HG03196 (cell line): ENCODE measurements at regions not wholly inside any gene's neighbourhood (a gene's known extent, or its start where the extent isn't known, plus 50 kb on each side); places are given as distances from the start of the nearest gene placed in this dataset.
"Not testable (repeated sequence)": the region's sequence is repeated elsewhere in the genome, so short reads cannot be mapped to it uniquely, and the experiment has no call there.

Experiments
- ATAC-seq: cut with Tn5 transposase; IDR thresholded peaks from one replicate; pipeline ENCODE4 v1.9.1; 2021; ENCODE audit not compliant: unreplicated experiment

- peak; percentile 65 for ATAC-seq
These were observed 126.7 kb downstream of the SLC25A46 start for GRCh38 chr5:110865400-110866094.

GRCh38 chr5:110869927-110870326 lies 131.1 kb downstream of the SLC25A46 start:
- no peak for ATAC-seq

DNA sequence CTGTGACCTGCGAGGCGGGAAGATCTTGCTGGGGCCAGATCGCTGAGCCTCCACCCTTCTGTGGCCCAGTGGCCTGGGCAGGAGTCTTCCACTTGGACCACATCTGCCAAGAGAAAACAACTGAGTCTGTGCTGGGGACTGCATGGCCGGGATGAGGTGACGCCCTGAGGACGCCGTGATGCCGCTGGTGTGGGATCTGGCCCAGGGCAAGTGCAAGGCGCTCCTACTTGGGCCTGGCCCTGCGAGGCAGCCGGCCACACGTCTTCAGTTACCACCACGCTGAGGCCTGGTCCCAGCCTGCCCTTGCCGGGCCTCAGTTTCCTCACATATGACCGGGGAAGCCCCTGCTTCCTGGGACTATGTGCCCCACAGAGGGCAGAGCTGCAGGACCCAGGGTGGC lies 133.4 kb downstream of the SLC25A46 start:
- no peak for ATAC-seq

GRCh38 chr5:110872963-110873362 lies 134.2 kb downstream of the SLC25A46 start:
- no peak for ATAC-seq

DNA sequence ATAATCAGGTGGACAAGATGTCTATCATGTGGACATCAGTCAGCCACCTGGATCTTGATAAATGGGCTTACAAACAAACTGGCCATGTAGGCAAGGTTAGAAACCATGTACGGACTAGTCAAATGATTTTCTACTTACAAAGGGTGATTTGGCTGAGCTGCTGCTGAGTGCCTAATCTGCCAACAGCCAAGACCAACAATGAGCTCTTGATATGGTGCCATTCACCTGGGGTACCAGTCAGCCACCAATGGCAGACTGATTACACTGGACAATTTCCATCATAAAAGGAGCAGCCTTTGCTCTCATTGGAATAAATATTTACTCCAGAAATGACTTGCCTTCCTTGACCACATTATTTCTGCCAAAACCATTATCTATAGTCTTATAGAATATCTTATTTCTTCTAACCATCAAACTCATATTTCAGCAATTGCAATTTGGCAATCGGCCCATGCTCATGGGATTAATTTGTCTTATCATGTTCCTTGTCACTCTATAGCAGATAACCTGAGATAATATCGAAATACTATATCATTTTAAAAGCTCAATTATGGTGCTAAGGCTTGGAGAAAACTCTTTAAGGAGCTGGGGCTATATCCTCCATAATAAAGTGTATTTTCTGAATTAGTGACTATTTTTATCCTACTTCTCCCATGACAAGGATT lies 135.1 kb downstream of the SLC25A46 start:
- no peak for ATAC-seq

DNA sequence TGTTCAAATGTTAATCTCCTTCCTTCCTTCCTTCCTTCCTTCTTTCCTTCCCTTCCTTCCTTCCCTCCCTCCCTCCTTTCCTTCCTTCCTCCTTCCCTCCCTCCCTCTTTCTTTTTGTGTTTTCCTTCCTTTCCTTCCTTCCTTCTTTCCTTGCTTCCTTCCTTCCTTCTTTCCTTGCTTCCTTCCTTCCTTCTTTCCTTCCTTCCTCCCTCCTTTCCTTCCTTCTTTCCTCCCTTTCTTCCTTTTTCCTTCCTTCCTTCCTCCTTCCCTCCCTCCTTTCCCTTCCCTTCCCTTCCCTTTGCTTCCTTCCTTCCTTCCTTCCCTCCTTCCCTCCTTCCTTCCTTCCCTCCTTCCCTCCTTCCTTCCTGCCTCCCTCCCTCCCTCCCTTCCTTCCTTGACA lies 136.3 kb downstream of the SLC25A46 start:
- ATAC-seq, result not testable (repeated sequence)

- ATAC-seq, result no peak
These were observed 139.3 kb downstream of the SLC25A46 start for GRCh38 chr5:110878115-110878514.

DNA sequence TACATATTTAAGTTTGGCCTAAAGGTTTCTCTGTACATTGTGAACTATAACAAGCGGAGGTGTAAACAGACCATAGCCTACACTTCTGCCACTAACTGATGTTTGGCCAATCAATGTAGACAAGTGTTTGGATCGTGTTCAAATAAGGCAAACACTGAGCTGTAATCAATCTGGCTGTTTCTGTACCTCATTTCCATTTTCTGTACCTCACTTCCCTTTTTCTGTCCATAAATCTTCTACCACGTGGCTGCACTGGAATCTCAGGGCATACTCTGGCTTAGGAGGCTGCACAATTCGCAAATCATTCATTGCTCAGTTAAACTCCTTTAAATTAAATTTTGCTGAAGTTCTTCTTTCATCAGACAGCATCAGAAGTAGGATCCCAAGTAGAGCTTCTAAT lies 140.9 kb downstream of the SLC25A46 start:
- no peak for ATAC-seq

DNA sequence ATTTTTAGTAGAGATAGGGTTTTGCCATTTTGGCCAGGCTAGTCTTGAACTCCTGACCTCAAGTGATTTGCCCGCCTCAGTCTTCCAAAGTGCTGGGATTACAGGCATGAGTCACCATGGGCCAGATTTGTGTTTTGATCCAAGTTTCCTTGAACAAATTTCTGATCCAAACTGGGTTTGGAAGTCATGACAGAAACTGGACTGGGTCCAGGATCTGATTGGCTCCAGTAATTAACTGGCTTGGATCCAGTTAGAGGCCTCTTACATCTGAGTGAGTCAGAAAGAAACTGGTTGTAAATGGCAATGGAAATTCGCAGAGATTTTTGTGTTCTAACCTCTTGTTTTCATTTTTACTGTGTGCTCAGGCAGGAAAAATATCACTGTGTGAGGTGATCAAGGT lies 141.6 kb downstream of the SLC25A46 start:
- ATAC-seq, result no peak

DNA sequence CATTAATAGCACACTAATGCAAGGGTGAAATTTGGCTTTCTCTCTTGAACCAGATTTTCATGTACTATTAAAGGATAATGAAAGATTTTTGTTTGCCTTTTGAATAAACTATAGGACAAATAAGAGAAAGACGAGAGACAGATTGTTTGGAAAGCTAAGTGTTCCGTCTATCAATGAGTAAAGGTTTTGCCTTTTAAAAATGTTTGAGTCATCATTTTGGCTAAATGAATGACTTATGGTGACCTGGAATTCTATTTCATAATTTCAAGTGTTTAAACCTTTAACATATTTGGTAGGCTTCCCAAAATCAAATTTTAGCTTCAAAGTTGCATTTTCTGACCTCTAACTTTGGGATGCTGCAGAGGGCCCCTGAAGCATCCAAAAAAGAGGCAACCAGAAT lies 145.2 kb downstream of the SLC25A46 start:
- ATAC-seq, result no peak

GRCh38 chr5:110887170-110887569 lies 148.4 kb downstream of the SLC25A46 start:
- not testable (repeated sequence) for ATAC-seq

- not testable (repeated sequence) for ATAC-seq
These were observed 155.2 kb downstream of the SLC25A46 start for GRCh38 chr5:110893854-110894483.

GRCh38 chr5:110894805-110895204 lies 156.0 kb downstream of the SLC25A46 start:
- ATAC-seq, result no peak

- no peak for ATAC-seq
These were observed 158.1 kb downstream of the SLC25A46 start for GRCh38 chr5:110896901-110897300.

DNA sequence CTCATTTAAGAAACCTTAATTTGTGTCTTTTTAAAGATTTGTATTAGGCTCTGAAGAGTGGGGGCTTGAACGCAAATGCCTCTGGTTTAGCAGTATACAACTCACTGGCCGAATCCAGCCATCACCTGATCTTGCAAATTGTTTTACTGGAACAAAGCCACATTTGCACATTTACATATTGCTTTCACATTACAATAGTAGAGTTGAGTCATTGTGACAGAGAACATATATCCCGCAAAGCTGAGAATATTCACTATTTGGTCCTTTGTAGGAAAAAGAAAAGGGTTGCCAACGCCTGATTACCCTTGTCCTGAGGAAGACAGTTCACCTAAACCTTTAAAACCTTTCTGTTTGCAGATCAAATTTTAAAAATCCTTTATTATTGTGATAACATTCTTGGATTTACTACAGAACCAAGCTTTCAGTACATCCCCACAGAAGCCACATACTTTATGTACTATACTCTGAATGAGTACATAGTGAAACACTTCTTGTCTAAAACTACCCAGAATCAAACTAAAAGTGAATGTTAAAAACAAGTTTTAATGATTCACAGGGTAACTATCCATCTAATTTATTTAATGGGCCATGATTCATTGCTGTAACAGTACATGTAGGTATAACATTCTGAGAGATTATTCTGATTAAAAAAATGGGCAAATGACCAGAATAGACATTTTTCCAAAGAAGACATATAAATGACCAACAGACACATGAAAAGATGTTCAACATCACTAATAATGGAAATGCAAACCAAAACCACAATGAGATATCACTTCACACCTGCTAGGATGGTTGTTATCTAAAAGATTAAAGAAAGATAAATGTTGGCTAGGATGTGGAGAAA lies 161.0 kb downstream of the SLC25A46 start:
- ATAC-seq, result peak; percentile 83

- ATAC-seq, result peak; percentile 51
These were observed 162.0 kb downstream of the SLC25A46 start for GRCh38 chr5:110900829-110901228.

DNA sequence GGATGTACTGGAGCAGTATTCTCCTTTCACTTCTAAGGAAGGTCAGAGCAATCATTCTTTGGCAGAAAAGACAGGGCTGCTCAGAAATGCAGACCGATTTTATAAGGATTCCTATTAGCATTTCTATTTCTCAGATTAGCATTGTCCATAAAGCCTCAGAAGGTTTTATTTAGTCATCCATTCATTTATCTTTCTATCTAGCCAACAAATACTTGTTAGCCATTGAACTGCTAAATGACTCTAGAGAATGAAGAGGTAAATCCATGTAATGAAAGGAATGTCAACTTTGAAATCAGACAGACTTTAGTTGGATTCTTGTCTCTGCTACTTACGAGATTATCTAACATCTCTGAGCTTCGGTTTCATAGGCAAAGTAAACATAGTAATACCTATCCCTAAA lies 165.2 kb downstream of the SLC25A46 start:
- no peak for ATAC-seq

- ATAC-seq, result no peak
These were observed 162.7 kb upstream of the TSLP start for GRCh38 chr5:110908848-110909247.

DNA sequence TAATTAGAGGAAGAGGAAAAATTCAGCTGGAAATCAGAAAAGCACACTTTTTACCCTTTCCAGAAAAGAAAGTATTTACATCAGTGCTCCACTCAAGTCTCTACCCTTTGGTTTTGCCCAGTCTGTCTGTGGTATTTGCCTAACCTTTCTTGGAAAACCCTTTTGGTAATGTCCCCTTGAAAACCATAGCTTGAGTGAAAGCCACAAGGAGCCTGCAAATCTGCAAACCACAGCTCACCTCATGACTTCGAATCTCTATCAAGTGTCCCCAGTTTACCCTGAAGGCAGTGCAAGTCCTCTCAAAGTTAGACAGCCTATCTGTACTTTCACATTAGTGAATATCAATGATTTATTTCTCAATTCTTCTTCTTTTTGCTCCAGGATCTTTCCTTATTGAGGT lies 162.1 kb upstream of the TSLP start:
- no peak for ATAC-seq

DNA sequence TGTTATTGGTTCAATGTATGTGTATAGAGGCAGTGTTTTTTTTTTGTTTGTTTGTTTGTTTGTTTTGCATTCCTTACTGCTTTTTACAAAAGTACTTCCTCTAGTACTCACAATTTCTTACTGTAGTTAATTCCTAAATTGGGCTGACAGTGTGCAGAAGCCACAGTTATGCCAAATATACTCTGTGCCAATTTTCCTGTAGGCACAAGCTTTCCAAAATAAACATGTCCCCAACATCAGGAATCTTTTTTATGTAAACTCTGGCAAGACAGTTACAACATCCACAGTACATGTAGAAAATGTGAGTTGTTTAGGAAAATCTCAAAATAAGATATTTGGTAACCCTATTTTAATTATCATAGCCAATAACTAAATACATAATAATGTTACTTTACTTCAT lies 161.6 kb upstream of the TSLP start:
- ATAC-seq, result no peak

DNA sequence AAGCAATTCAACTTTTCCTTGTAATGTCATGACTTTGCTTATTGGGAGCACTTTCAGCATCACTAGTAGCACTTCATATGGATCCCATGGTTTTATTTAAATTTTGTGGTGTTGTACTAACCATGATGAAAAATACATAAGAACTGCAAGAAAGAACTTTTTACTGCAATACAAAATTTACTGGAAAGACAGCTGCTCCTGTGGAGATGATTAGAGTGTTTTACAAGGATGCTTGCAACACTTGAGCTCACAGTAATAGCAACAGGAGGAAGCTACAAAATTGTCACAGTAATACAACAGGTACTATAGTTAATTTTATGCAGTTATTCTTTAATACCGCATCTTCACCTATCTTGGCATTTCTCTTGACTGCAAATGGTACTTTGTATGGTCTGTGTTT lies 158.3 kb upstream of the TSLP start:
- ATAC-seq, result no peak
